Caco-2 (cell line): ENCODE measurements at regions not wholly inside any gene's neighbourhood (a gene's known extent, or its start where the extent isn't known, plus 50 kb on each side); places are given as distances from the start of the nearest gene placed in this dataset.

ENCODE experiments used
- BruUV-seq: library from RNA; stranded (reverse); fragments of 400-500 nt; replicated peaks from 2 replicates; lab custom pipeline; 2021; lab: Mats Ljungman, UMichigan
- CTCF ChIA-PET: fragments of 300-600 bp; sonication (Branson Sonifier 250); formaldehyde crosslinking; loops from one replicate; lab custom pipeline; 2022; ENCODE audit warnings: antibody characterized with exemption; lab: Charles Lee
- POLR2A ChIA-PET: fragments of 300-600 bp; sonication (Branson Sonifier 250); formaldehyde crosslinking; loops from one replicate; lab custom pipeline; 2022; ENCODE audit warnings: antibody characterized with exemption; lab: Charles Lee
- DNase-seq, 2 experiments: peaks; one replicate each; pipeline versions ENCODE4 v3.0.0 to v3.0.0-alpha.2; 2020 to 2022
- H3K27me3 ChIP-seq: replicated peaks from 2 replicates; pipeline ENCODE4 v1.6.0; 2011; ENCODE audit warnings: low read length; ENCODE audit not compliant: control insufficient read depth, insufficient read depth
- H3K36me3 ChIP-seq: 2 replicates; pipeline ENCODE4 v1.5.1; 2011; ENCODE audit warnings: low read length; ENCODE audit not compliant: control insufficient read depth, insufficient read depth
- H3K4me1 ChIP-seq: fragments of 250-450 bp; sonication (Bioruptor Pico); 2 replicates; pipeline ENCODE4 v1.5.1; 2020; ENCODE audit warnings: mild to moderate bottlenecking
- H3K4me3 ChIP-seq: 2 replicates; pipeline ENCODE4 v1.5.1; 2011; ENCODE audit warnings: low read depth, mild to moderate bottlenecking, control low read depth, low read length
- H3K9me3 ChIP-seq: fragments of 250-450 bp; sonication (Bioruptor Pico); 2 replicates; pipeline ENCODE4 v1.5.1; 2020; ENCODE audit warnings: mild to moderate bottlenecking, moderate library complexity
- H3K27ac Mint-ChIP-seq: one replicate; pipeline ENCODE4 v1.8.0; 2022; ENCODE audit warnings: mixed read lengths; ENCODE audit not compliant: unreplicated experiment
- H3K27me3 Mint-ChIP-seq: one replicate; pipeline ENCODE4 v1.8.0; 2022; ENCODE audit warnings: mixed read lengths; ENCODE audit not compliant: insufficient read depth, unreplicated experiment
- H3K36me3 Mint-ChIP-seq: one replicate; pipeline ENCODE4 v1.8.0; 2022; ENCODE audit warnings: mild to moderate bottlenecking, mixed read lengths; ENCODE audit not compliant: insufficient read depth, unreplicated experiment
- H3K4me1 Mint-ChIP-seq: one replicate; pipeline ENCODE4 v1.8.0; 2022; ENCODE audit warnings: low read depth, mixed read lengths; ENCODE audit not compliant: unreplicated experiment
- H3K4me3 Mint-ChIP-seq: one replicate; pipeline ENCODE4 v1.8.0; 2022; ENCODE audit warnings: mild to moderate bottlenecking, moderate library complexity, mixed read lengths; ENCODE audit not compliant: unreplicated experiment
- H3K9me3 Mint-ChIP-seq: one replicate; pipeline ENCODE4 v1.8.0; 2022; ENCODE audit warnings: mixed read lengths; ENCODE audit not compliant: unreplicated experiment
- intact Hi-C: fragments of 100-400 bp; cut with micrococcal nuclease; formaldehyde crosslinking; loops from one replicate; pipeline ENCODE4 v1.10.0; 2022; ENCODE audit not compliant: unreplicated experiment
- TF ChIP-seq, protein P1 (sequence below), 2 experiments: fragments of 200-600 bp in 1 of 2; IDR thresholded peaks; 1 replicate in 1 of 2; 2 replicates in 1 of 2; pipeline versions ENCODE4 v1.5.1 to v1.8.0; 2011 to 2022; ENCODE audit warnings: antibody characterized with exemption in 1 of 2, control low read depth in 1 of 2, inconsistent platforms in 1 of 2, low read depth in 1 of 2, low read length in 1 of 2, mild to moderate bottlenecking in 1 of 2, moderate library complexity in 1 of 2; ENCODE audit not compliant: insufficient read depth in 1 of 2, severe bottlenecking in 1 of 2, unreplicated experiment in 1 of 2

DNA sequence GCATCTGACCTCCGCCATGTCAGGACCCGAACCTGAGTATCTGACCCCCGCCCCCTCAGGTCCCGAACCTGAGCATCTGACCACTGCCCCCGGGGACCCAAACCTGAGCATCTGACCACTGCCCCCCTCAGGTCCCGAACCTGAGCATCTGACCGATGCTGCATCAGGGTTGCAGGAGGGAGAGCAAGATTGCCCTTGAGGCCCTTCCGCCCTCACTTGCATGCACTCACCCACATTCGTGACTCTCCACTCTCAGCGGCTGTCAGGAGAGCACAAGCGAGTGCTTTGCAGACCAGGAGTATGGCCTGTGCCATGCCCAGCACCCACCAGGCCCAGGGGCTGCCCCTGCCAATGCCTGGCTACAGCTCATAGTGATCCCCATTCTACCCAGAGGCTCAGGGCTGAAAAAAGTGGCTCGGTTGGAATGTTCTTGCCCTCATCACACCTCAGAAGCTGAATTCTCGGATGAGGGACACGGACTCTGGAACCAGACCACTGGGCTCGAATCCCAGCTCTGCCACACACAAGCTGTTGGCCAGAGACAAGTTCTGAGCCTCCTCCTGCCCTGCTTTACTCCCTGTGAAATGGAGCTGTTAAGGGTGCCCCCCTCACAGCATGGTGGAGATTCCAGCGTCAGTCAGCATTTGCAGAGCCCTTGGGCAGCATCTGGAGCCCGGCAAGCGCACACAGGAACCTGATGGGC, 82.1 kb downstream of the DLL1 start:
- DNase-seq = no peak
- no peak overlapping the region for H3K4me3 Mint-ChIP-seq
- H3K9me3 ChIP-seq = no peaks in the 10 kb centered on the region
- H3K27me3 ChIP-seq = no peaks in the 10 kb centered on the region; the same call in 1 of the 2 replicates
- TF ChIP-seq, protein P1, sequence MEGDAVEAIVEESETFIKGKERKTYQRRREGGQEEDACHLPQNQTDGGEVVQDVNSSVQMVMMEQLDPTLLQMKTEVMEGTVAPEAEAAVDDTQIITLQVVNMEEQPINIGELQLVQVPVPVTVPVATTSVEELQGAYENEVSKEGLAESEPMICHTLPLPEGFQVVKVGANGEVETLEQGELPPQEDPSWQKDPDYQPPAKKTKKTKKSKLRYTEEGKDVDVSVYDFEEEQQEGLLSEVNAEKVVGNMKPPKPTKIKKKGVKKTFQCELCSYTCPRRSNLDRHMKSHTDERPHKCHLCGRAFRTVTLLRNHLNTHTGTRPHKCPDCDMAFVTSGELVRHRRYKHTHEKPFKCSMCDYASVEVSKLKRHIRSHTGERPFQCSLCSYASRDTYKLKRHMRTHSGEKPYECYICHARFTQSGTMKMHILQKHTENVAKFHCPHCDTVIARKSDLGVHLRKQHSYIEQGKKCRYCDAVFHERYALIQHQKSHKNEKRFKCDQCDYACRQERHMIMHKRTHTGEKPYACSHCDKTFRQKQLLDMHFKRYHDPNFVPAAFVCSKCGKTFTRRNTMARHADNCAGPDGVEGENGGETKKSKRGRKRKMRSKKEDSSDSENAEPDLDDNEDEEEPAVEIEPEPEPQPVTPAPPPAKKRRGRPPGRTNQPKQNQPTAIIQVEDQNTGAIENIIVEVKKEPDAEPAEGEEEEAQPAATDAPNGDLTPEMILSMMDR (IDR thresholded peaks at IDR 0.05; ENCODE audit: insufficient read depth in 1 of 2, low read depth in 1 of 2, low read length in 1 of 2, severe bottlenecking in 1 of 2, unreplicated experiment in 1 of 2) = no peak
- CTCF ChIA-PET = no interaction called here
- intact Hi-C loops = no loop called here
- BruUV-seq = no TSS peak
- H3K27ac Mint-ChIP-seq = no peak overlapping the region
- H3K4me1 Mint-ChIP-seq = no peaks in the 10 kb centered on the region
- no peaks in the 10 kb centered on the region for H3K4me1 ChIP-seq
- peaks cover 9% of the 10 kb centered on the region for H3K36me3 Mint-ChIP-seq
- no peaks in the 10 kb centered on the region for H3K27me3 Mint-ChIP-seq
- POLR2A ChIA-PET = no interaction called here
- peaks cover 11% of the 10 kb centered on the region for H3K9me3 Mint-ChIP-seq
- H3K4me3 ChIP-seq = no peak overlapping the region
- no peaks in the 10 kb centered on the region for H3K36me3 ChIP-seq

DNA sequence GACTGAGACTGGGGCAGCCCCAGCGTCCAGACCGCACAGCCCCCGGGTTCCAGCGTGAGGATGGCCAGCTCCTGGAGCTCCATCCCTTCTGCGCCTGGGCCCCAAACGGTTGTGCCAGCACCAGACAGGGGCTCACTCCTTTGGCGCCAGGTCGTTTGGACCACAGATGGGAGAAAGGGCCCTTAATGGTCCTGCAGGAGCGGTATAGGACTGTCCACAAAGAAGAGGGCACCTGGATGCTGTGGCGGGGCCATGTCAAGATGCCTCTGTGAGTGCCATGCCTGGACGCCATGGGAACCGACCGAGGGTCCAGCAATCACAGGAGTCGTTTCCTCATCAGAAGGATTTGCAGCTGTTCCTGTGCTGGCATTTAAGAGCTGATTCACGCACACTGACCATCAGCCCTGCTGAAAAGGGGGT, 82.7 kb downstream of the DLL1 start:
- Mint-ChIP-seq H3K36me3 (peaks cover 4% of the 10 kb centered on the region), H3K27me3 (no peaks in the 10 kb centered on the region), H3K27ac (no peak overlapping the region), H3K4me1 (no peaks in the 10 kb centered on the region), H3K4me3 (no peak overlapping the region), H3K9me3 (peaks cover 11% of the 10 kb centered on the region)
- H3K4me1 ChIP-seq = no peaks in the 10 kb centered on the region
- intact Hi-C loops = no loop called here
- H3K36me3 ChIP-seq = no peaks in the 10 kb centered on the region
- no peaks in the 10 kb centered on the region for H3K9me3 ChIP-seq
- H3K27me3 ChIP-seq = no peaks in the 10 kb centered on the region; the same call in 1 of the 2 replicates
- TF ChIP-seq, protein P1 (IDR thresholded peaks at IDR 0.05; ENCODE audit: insufficient read depth in 1 of 2, low read depth in 1 of 2, low read length in 1 of 2, severe bottlenecking in 1 of 2, unreplicated experiment in 1 of 2) = no peak
- no peak for DNase-seq
- no peak overlapping the region for H3K4me3 ChIP-seq
- BruUV-seq = no TSS peak
- CTCF ChIA-PET = no interaction called here
- POLR2A ChIA-PET = no interaction called here

DNA sequence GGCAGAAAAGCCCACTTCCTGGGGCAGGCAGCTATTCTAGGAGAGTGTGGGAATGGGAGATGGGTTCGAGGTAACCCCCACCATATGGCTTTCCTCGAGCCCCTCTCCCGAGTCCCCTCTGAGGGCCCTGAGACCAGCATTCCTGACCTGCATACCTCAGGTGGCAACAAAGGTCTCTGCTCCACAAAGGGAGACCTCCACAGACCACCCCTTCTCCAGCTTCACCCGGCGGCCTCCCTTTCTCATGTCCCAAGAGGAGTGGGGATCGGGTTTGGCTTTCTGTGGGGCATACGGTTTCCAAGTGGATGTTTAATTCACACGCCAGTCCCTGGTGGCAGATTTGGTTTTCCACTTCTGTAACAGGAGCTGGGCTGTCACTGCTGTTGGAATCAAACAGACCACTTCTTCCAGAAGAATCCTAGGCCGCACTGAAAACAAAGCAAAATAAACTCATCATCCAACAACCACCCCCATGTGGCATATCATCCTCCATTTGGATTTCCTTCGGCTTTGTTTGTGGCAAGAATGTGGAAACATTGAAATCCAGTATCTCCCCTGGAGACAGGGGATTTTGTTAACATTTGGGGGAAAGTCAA, 83.2 kb downstream of the DLL1 start:
- TF ChIP-seq, protein P1 (IDR thresholded peaks at IDR 0.05; ENCODE audit: insufficient read depth in 1 of 2, low read depth in 1 of 2, low read length in 1 of 2, severe bottlenecking in 1 of 2, unreplicated experiment in 1 of 2) = no peak
- CTCF ChIA-PET = no interaction called here
- DNase-seq = peak in 1 of 2 experiments; percentile 22
- no peaks in the 10 kb centered on the region for H3K36me3 ChIP-seq
- Mint-ChIP-seq H3K36me3 (peaks cover 1% of the 10 kb centered on the region), H3K27ac (no peak overlapping the region), H3K27me3 (no peaks in the 10 kb centered on the region), H3K4me3 (no peak overlapping the region), H3K4me1 (no peaks in the 10 kb centered on the region), H3K9me3 (peaks cover 11% of the 10 kb centered on the region)
- H3K4me3 ChIP-seq = no peak overlapping the region
- POLR2A ChIA-PET = no interaction called here
- intact Hi-C loops = no loop called here
- no peaks in the 10 kb centered on the region for H3K9me3 ChIP-seq
- H3K27me3 ChIP-seq = no peaks in the 10 kb centered on the region; the same call in 1 of the 2 replicates
- no peaks in the 10 kb centered on the region for H3K4me1 ChIP-seq
- BruUV-seq = no TSS peak
